HFFc6 (cell line): ENCODE measurements at regions not wholly inside any gene's neighbourhood (a gene's known extent, or its start where the extent isn't known, plus 50 kb on each side); places are given as distances from the start of the nearest gene placed in this dataset.

ENCODE experiments used
- DNase-seq: peaks from one replicate; pipeline ENCODE4 v3.0.0-alpha.2; 2018
- H3K27ac Mint-ChIP-seq: 2 replicates; pipeline ENCODE4 v1.8.0; 2020; ENCODE audit warnings: mild to moderate bottlenecking, mixed read lengths
- H3K27me3 Mint-ChIP-seq: 2 replicates; pipeline ENCODE4 v1.8.0; 2021; ENCODE audit warnings: mild to moderate bottlenecking, moderate library complexity, mixed read lengths; ENCODE audit not compliant: insufficient read depth
- H3K36me3 Mint-ChIP-seq: 2 replicates; pipeline ENCODE4 v1.8.0; 2021; ENCODE audit warnings: low read depth, mixed read lengths
- H3K4me1 Mint-ChIP-seq: 2 replicates; pipeline ENCODE4 v1.8.0; 2020; ENCODE audit warnings: low read depth, mixed read lengths
- H3K4me3 Mint-ChIP-seq: 2 replicates; pipeline ENCODE4 v1.8.0; 2020; ENCODE audit warnings: mild to moderate bottlenecking, moderate library complexity, mixed read lengths
- H3K9me3 Mint-ChIP-seq: 2 replicates; pipeline ENCODE4 v1.8.0; 2020; ENCODE audit warnings: mild to moderate bottlenecking, mixed read lengths
- TF ChIP-seq, protein P1 (sequence below): fragments of 200-600 bp; sonication (generic); IDR thresholded peaks from 2 replicates; pipeline ENCODE4 v1.5.0; 2021; ENCODE audit warnings: antibody characterized with exemption, mild to moderate bottlenecking

DNA sequence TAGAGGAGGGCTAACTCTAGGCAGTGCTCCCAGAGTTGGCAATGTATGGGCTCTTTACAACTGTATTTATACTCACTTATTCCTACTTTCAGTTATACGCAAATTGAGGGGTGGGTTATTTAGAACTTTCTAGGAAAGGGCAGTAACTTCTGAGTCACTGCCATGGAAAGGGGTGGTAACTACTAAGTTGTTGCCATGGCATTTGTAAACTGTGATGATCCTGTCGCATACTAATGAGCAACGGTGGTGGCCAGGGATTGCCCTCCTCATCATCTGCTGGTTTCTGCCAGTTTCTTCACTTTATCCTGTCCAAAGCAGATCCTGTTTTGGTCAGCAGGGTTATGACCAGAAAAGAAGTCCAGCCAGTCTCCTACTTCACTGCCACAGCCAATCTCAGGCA, 95.5 kb upstream of the PTPRT start:
- Mint-ChIP-seq H3K27me3 (no peaks in the 10 kb centered on the region; the same call in 1 of the 2 replicates), H3K4me3 (no peak overlapping the region), H3K9me3 (no peaks in the 10 kb centered on the region; the same call in 1 of the 2 replicates), H3K27ac (no peak overlapping the region), H3K36me3 (no peaks in the 10 kb centered on the region), H3K4me1 (no peaks in the 10 kb centered on the region)
- DNase-seq = no peak
- TF ChIP-seq, protein P1, sequence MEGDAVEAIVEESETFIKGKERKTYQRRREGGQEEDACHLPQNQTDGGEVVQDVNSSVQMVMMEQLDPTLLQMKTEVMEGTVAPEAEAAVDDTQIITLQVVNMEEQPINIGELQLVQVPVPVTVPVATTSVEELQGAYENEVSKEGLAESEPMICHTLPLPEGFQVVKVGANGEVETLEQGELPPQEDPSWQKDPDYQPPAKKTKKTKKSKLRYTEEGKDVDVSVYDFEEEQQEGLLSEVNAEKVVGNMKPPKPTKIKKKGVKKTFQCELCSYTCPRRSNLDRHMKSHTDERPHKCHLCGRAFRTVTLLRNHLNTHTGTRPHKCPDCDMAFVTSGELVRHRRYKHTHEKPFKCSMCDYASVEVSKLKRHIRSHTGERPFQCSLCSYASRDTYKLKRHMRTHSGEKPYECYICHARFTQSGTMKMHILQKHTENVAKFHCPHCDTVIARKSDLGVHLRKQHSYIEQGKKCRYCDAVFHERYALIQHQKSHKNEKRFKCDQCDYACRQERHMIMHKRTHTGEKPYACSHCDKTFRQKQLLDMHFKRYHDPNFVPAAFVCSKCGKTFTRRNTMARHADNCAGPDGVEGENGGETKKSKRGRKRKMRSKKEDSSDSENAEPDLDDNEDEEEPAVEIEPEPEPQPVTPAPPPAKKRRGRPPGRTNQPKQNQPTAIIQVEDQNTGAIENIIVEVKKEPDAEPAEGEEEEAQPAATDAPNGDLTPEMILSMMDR = no peak

DNA sequence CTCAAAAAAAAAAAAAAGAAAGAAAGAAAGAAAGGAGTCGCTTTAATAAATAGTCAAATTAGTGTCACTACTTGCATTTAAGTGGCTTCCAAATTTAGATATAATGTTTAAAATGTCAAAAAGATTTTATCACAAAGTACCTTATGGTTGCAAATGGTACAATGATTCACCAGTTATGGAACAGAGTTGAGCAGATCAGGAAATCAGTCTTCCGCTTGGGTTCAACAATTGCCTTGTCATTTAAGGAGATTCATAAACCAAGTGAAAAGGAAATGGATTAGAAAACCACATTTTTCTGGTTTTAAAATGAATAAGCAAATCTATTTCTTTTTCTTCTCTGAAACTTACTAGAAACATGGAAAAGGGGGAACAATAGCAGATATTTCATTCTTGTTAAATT, 94.8 kb upstream of the PTPRT start:
- no peak overlapping the region for H3K4me3 Mint-ChIP-seq
- no peaks in the 10 kb centered on the region for H3K36me3 Mint-ChIP-seq
- no peaks in the 10 kb centered on the region for H3K4me1 Mint-ChIP-seq
- no peaks in the 10 kb centered on the region; the same call in 1 of the 2 replicates for H3K27me3 Mint-ChIP-seq
- TF ChIP-seq, protein P1 = no peak
- H3K9me3 Mint-ChIP-seq = no peaks in the 10 kb centered on the region; the same call in 1 of the 2 replicates
- DNase-seq = no peak
- no peak overlapping the region for H3K27ac Mint-ChIP-seq

DNA sequence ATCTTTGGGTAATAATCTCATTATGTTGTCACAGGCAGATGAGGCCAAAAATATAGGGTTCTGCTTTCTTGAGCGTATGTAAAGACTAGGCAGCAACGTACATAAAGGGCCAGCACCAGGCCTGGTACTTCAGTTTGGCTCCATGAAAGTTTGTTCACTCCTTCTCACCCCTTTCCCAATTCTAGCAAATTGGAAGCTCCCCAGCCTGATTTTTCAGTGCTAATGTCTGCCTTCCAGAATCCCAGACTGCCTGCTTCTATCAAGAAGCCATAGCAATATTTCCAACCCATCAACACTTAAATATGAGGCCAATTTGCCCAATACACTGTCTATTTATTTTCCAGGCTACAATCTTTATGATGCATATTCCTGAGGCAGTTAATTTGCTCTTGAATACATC, 93.4 kb upstream of the PTPRT start:
- H3K9me3 Mint-ChIP-seq = no peaks in the 10 kb centered on the region; the same call in 1 of the 2 replicates
- no peak overlapping the region for H3K27ac Mint-ChIP-seq
- TF ChIP-seq, protein P1 = no peak
- H3K4me1 Mint-ChIP-seq = no peaks in the 10 kb centered on the region
- no peaks in the 10 kb centered on the region for H3K36me3 Mint-ChIP-seq
- no peaks in the 10 kb centered on the region; the same call in 1 of the 2 replicates for H3K27me3 Mint-ChIP-seq
- no peak overlapping the region for H3K4me3 Mint-ChIP-seq
- no peak for DNase-seq

DNA sequence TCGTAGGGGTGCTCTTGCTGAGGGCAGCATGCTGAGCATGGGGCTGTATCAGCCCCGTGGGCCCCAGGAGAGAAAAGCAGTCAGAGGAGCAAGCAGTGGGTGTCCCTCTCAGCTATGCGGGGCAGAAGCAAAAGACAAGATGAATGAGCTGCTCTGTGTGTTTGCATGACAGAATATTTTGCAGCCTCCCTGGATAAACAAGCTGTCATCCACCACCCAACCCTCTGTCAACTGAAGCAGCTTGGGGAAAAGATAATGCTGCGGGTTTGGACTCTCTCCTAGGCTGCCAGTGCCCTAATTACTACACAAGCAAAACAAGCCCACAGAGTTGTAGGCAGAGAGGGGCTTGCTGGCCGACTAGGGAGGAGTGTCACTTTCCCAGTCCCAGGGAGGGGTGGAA, 82.3 kb upstream of the PTPRT start:
- Mint-ChIP-seq H3K4me1 (no peaks in the 10 kb centered on the region), H3K27ac (no peak overlapping the region), H3K27me3 (peaks cover 2% of the 10 kb centered on the region), H3K4me3 (no peak overlapping the region), H3K9me3 (no peaks in the 10 kb centered on the region; the same call in 1 of the 2 replicates), H3K36me3 (no peaks in the 10 kb centered on the region)
- DNase-seq = no peak
- TF ChIP-seq, protein P1 = no peak

DNA sequence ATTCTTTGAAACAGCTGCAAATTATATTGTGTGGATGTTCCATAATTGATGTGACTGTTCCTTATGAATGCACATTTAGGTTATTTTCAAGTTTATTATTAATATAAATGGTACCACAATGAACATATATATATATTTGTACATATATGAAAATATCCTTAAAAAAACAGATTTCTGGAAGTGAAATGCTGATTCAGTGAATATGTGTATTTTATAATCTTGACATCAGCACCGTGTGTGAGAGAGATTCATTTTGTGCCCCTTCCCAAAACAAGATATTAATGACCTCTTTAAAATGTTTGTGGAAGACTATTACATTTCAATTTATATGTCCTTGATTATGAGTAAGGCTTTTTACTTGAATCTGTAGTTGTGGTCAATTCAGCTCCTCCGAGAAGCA, 75.7 kb upstream of the PTPRT start:
- DNase-seq = no peak
- Mint-ChIP-seq H3K27ac (no peak overlapping the region), H3K9me3 (no peaks in the 10 kb centered on the region; the same call in 1 of the 2 replicates), H3K36me3 (no peaks in the 10 kb centered on the region), H3K4me3 (no peak overlapping the region), H3K27me3 (peaks cover 9% of the 10 kb centered on the region; the same call in 1 of the 2 replicates), H3K4me1 (no peaks in the 10 kb centered on the region)
- TF ChIP-seq, protein P1 = no peak

DNA sequence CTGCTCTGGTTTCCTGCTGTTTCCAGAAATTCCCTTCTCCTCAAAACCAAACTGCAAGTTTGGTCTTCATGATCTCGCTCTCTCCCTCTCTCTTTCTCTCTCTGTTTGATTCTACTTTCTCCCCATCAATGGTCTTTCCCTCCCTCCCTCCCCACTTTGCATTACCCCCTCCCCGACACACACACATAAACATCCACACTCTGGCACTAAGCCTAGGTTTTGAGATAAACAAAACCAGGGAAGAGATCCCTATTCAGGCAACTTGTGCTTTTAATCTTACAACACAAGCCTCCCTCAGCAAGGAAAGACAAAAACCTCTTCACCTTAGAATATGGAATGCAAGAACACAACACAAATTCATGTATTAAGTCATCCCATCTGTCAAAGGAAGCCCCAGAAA, 73.5 kb upstream of the PTPRT start:
- H3K36me3 Mint-ChIP-seq = no peaks in the 10 kb centered on the region
- no peaks in the 10 kb centered on the region; the same call in 1 of the 2 replicates for H3K9me3 Mint-ChIP-seq
- H3K27ac Mint-ChIP-seq = no peak overlapping the region
- no peak overlapping the region for H3K4me3 Mint-ChIP-seq
- no peaks in the 10 kb centered on the region for H3K4me1 Mint-ChIP-seq
- TF ChIP-seq, protein P1 = no peak
- no peak for DNase-seq
- H3K27me3 Mint-ChIP-seq = peaks cover 9% of the 10 kb centered on the region; the same call in 1 of the 2 replicates
